ENCODE measurements at regions not wholly inside any gene's neighbourhood (a gene's known extent, or its start where the extent isn't known, plus 50 kb on each side); places are given as distances from the start of the nearest gene placed in this dataset.

DNA sequence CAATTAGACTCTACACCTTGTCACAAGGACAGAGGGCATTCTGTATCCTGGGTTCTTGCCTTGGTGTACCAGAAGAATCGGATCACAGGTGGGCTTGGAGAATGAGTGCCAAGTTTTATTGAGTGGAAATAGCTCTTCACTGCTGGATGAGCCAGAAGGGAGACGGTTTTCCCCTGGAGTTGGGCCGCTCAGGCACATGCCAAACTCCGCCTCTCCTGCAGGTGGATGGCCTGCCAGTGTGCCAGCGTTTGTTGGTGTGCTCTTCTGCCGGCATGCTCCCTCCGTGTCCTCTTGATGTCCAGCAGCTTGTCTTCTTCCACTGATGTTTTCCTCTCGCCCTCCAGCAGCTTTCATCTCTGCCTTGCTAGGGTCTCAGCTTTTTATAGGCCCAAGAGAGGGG lies 115.5 kb upstream of the RAB27B start:
- Histone ChIP-seq H3K27ac (ENCODE audit: insufficient read depth, low read length) (no peak overlapping the region), H3K9ac (ENCODE audit: insufficient read depth, low read length) (no peak overlapping the region), H3K4me2 (ENCODE audit: extremely low read depth, insufficient read depth, low read length) (no peak overlapping the region), H4K20me1 (ENCODE audit: control insufficient read depth, extremely low read depth, insufficient read depth, low read length) (no peaks in the 10 kb centered on the region), H3K36me3 (ENCODE audit: control insufficient read depth, insufficient read depth, low read length) (no peaks in the 10 kb centered on the region), H2AFZ (ENCODE audit: low read length) (no peak overlapping the region), H3K27me3 (ENCODE audit: control insufficient read depth, insufficient read depth, low read length) (no peaks in the 10 kb centered on the region), H3K79me2 (ENCODE audit: control insufficient read depth, insufficient read depth, low read length) (no peaks in the 10 kb centered on the region), H3K4me3 (replicated peaks in 1 of 4; ENCODE audit: control extremely low read depth in 1 of 4, insufficient read depth in 1 of 4, low read depth in 3 of 4, low read length in 4 of 4) (no peak overlapping the region), H3K9me3 (ENCODE audit: control insufficient read depth, insufficient read depth, low read depth, low read length) (no peaks in the 10 kb centered on the region), H3K4me1 (ENCODE audit: control insufficient read depth, extremely low read depth, insufficient read depth, low read length) (peaks cover 4% of the 10 kb centered on the region)
- DNase-seq (ENCODE audit: low read depth in 2 of 2): no peak
- TF ChIP-seq EZH2 (IDR thresholded peaks at IDR 0.05; ENCODE audit: low read length, missing control alignments) (no peak), CTCF (conservative IDR thresholded peaks at IDR 0.05 in 1 of 2, IDR thresholded peaks at IDR 0.05 in 1 of 2; ENCODE audit: low read depth in 1 of 2, low read length in 2 of 2) (no peak)

- Histone ChIP-seq H3K4me1 (ENCODE audit: control insufficient read depth, extremely low read depth, insufficient read depth, low read length) (peaks cover 4% of the 10 kb centered on the region), H3K27ac (ENCODE audit: insufficient read depth, low read length) (no peak overlapping the region), H4K20me1 (ENCODE audit: control insufficient read depth, extremely low read depth, insufficient read depth, low read length) (no peaks in the 10 kb centered on the region), H3K4me3 (replicated peaks in 1 of 4; ENCODE audit: control extremely low read depth in 1 of 4, insufficient read depth in 1 of 4, low read depth in 3 of 4, low read length in 4 of 4) (no peak overlapping the region), H3K27me3 (ENCODE audit: control insufficient read depth, insufficient read depth, low read length) (no peaks in the 10 kb centered on the region), H3K9me3 (ENCODE audit: control insufficient read depth, insufficient read depth, low read depth, low read length) (no peaks in the 10 kb centered on the region), H3K36me3 (ENCODE audit: control insufficient read depth, insufficient read depth, low read length) (no peaks in the 10 kb centered on the region), H3K79me2 (ENCODE audit: control insufficient read depth, insufficient read depth, low read length) (no peaks in the 10 kb centered on the region), H3K9ac (ENCODE audit: insufficient read depth, low read length) (no peak overlapping the region), H3K4me2 (ENCODE audit: extremely low read depth, insufficient read depth, low read length) (no peak overlapping the region), H2AFZ (ENCODE audit: low read length) (no peak overlapping the region)
- DNase-seq (ENCODE audit: low read depth in 2 of 2): no peak
- TF ChIP-seq EZH2 (IDR thresholded peaks at IDR 0.05; ENCODE audit: low read length, missing control alignments): no peak
- TF ChIP-seq CTCF (conservative IDR thresholded peaks at IDR 0.05 in 1 of 2, IDR thresholded peaks at IDR 0.05 in 1 of 2; ENCODE audit: low read depth in 1 of 2, low read length in 2 of 2): no peak
These were observed 114.9 kb upstream of the RAB27B start for GRCh38 chr18:54713386-54713785.

GRCh38 chr18:54714851-54715250 lies 113.4 kb upstream of the RAB27B start:
- Histone ChIP-seq H3K9me3 (ENCODE audit: control insufficient read depth, insufficient read depth, low read depth, low read length) (no peaks in the 10 kb centered on the region), H2AFZ (ENCODE audit: low read length) (no peak overlapping the region), H3K79me2 (ENCODE audit: control insufficient read depth, insufficient read depth, low read length) (no peaks in the 10 kb centered on the region), H4K20me1 (ENCODE audit: control insufficient read depth, extremely low read depth, insufficient read depth, low read length) (no peaks in the 10 kb centered on the region), H3K36me3 (ENCODE audit: control insufficient read depth, insufficient read depth, low read length) (no peaks in the 10 kb centered on the region), H3K4me2 (ENCODE audit: extremely low read depth, insufficient read depth, low read length) (no peak overlapping the region), H3K9ac (ENCODE audit: insufficient read depth, low read length) (no peak overlapping the region), H3K27me3 (ENCODE audit: control insufficient read depth, insufficient read depth, low read length) (no peaks in the 10 kb centered on the region), H3K27ac (ENCODE audit: insufficient read depth, low read length) (no peak overlapping the region), H3K4me1 (ENCODE audit: control insufficient read depth, extremely low read depth, insufficient read depth, low read length) (peaks cover 4% of the 10 kb centered on the region), H3K4me3 (replicated peaks in 1 of 4; ENCODE audit: control extremely low read depth in 1 of 4, insufficient read depth in 1 of 4, low read depth in 3 of 4, low read length in 4 of 4) (no peak overlapping the region)
- no peak for DNase-seq (ENCODE audit: low read depth in 2 of 2)
- TF ChIP-seq CTCF (conservative IDR thresholded peaks at IDR 0.05 in 1 of 2, IDR thresholded peaks at IDR 0.05 in 1 of 2; ENCODE audit: low read depth in 1 of 2, low read length in 2 of 2): no peak
- TF ChIP-seq EZH2 (IDR thresholded peaks at IDR 0.05; ENCODE audit: low read length, missing control alignments): no peak

Measured in fibroblast of lung (primary cell).